Loucy (cell line): ENCODE measurements at regions not wholly inside any gene's neighbourhood (a gene's known extent, or its start where the extent isn't known, plus 50 kb on each side); places are given as distances from the start of the nearest gene placed in this dataset.
A peak's percentile ranks its signal among the peaks of the same experiment; 100 is the strongest.

ENCODE experiments used
- H2AFZ ChIP-seq: fragments of 200-600 bp; sonication (generic); 2 replicates; pipeline ENCODE4 v1.6.0; 2016; ENCODE audit warnings: antibody characterized with exemption, mild to moderate bottlenecking, low read length, moderate library complexity
- H3F3A ChIP-seq: fragments of 200-600 bp; 2 replicates; pipeline ENCODE4 v1.6.0; 2016; ENCODE audit warnings: antibody characterized with exemption, low read depth, mild to moderate bottlenecking
- H3K27me3 ChIP-seq: fragments of 200-600 bp; sonication (generic); 2 replicates; pipeline ENCODE4 v1.6.1; 2014; ENCODE audit warnings: low read length, mild to moderate bottlenecking; ENCODE audit not compliant: insufficient read depth, poor library complexity, severe bottlenecking
- H3K36me3 ChIP-seq: fragments of 200-600 bp; sonication (generic); 2 replicates; pipeline ENCODE4 v1.6.1; 2016; ENCODE audit warnings: low read length; ENCODE audit not compliant: insufficient read depth
- H3K4me1 ChIP-seq: fragments of 200-600 bp; sonication (generic); 2 replicates; pipeline ENCODE4 v1.5.1; 2014; ENCODE audit warnings: low read length, mild to moderate bottlenecking; ENCODE audit not compliant: insufficient read depth, poor library complexity, severe bottlenecking
- H3K4me2 ChIP-seq: fragments of 200-600 bp; sonication (generic); 2 replicates; pipeline ENCODE4 v1.6.0; 2014; ENCODE audit warnings: antibody characterized with exemption, low read length, low read depth, mild to moderate bottlenecking; ENCODE audit not compliant: poor library complexity, severe bottlenecking
- H3K4me3 ChIP-seq: fragments of 200-600 bp; sonication (generic); 2 replicates; pipeline ENCODE4 v1.5.1; 2014; ENCODE audit warnings: low read length, mild to moderate bottlenecking, mixed read lengths; ENCODE audit not compliant: poor library complexity, severe bottlenecking
- H3K79me2 ChIP-seq: fragments of 200-600 bp; sonication (generic); 2 replicates; pipeline ENCODE4 v1.6.1; 2014; ENCODE audit warnings: low read length; ENCODE audit not compliant: insufficient read depth
- H3K9ac ChIP-seq: fragments of 200-600 bp; sonication (generic); 2 replicates; pipeline ENCODE4 v1.6.0; 2014; ENCODE audit warnings: mild to moderate bottlenecking, low read depth, low read length, moderate library complexity; ENCODE audit not compliant: poor library complexity, severe bottlenecking
- H3K9me2 ChIP-seq: fragments of 200-600 bp; sonication (generic); replicated peaks from 2 replicates; pipeline ENCODE4 v1.6.1; 2016; ENCODE audit warnings: low read depth, low read length, mixed read lengths
- H3K9me3 ChIP-seq: fragments of 200-600 bp; sonication (generic); 2 replicates; pipeline ENCODE4 v1.6.1; 2014; ENCODE audit warnings: mild to moderate bottlenecking, antibody characterized with exemption, low read length, low read depth; ENCODE audit not compliant: insufficient read depth
- H4K20me1 ChIP-seq: fragments of 200-600 bp; sonication (generic); 2 replicates; pipeline ENCODE4 v1.6.0; 2014; ENCODE audit warnings: antibody characterized with exemption, low read length, mild to moderate bottlenecking; ENCODE audit not compliant: insufficient read depth, poor library complexity, severe bottlenecking
- CTCF ChIP-seq: fragments of 200-600 bp; sonication (generic); conservative IDR thresholded peaks from 2 replicates; pipeline ENCODE4 v1.5.1; 2014; ENCODE audit warnings: mild to moderate bottlenecking, antibody characterized with exemption, low read length
- EZH2phosphoT487 ChIP-seq: fragments of 200-600 bp; IDR thresholded peaks from 2 replicates; pipeline ENCODE4 v1.6.1; 2018; ENCODE audit warnings: antibody characterized with exemption, mild to moderate bottlenecking, moderate library complexity, borderline replicate concordance

- Histone ChIP-seq H3K36me3 (no peaks in the 10 kb centered on the region), H3K4me1 (no peaks in the 10 kb centered on the region), H2AFZ (no peak overlapping the region), H3K4me3 (no peak overlapping the region), H3K9me3 (no peaks in the 10 kb centered on the region), H3K9me2 (no peaks in the 10 kb centered on the region), H3K27me3 (no peaks in the 10 kb centered on the region), H3K79me2 (no peaks in the 10 kb centered on the region), H3F3A (no peaks in the 10 kb centered on the region), H3K9ac (no peak overlapping the region), H4K20me1 (no peaks in the 10 kb centered on the region), H3K4me2 (no peak overlapping the region)
- no peak for TF ChIP-seq EZH2phosphoT487
- TF ChIP-seq CTCF: no peak
These were observed 1049.2 kb downstream of the AACS start for GRCh38 chr12:126114441-126114840.

- Histone ChIP-seq H3F3A (no peaks in the 10 kb centered on the region), H3K4me2 (no peak overlapping the region), H4K20me1 (no peaks in the 10 kb centered on the region), H3K9me3 (no peaks in the 10 kb centered on the region; the same call in 1 of the 2 replicates), H2AFZ (no peak overlapping the region), H3K27me3 (no peaks in the 10 kb centered on the region), H3K4me3 (no peak overlapping the region), H3K79me2 (no peaks in the 10 kb centered on the region), H3K9ac (no peak overlapping the region), H3K36me3 (no peaks in the 10 kb centered on the region), H3K9me2 (no peaks in the 10 kb centered on the region), H3K4me1 (no peaks in the 10 kb centered on the region)
- TF ChIP-seq CTCF (no peak), EZH2phosphoT487 (no peak)
These were observed 1052.3 kb downstream of the AACS start for GRCh38 chr12:126117502-126117901.

- H3K27me3 ChIP-seq: no peaks in the 10 kb centered on the region
- TF ChIP-seq CTCF (peak; percentile 33; the same call in 1 of the 2 replicates), EZH2phosphoT487 (no peak)
- H2AFZ ChIP-seq: no peak overlapping the region
- H3K4me3 ChIP-seq: no peak overlapping the region
- H3K9me3 ChIP-seq: peaks cover 13% of the 10 kb centered on the region; the same call in 1 of the 2 replicates
- H3K9me2 ChIP-seq: no peaks in the 10 kb centered on the region
- H4K20me1 ChIP-seq: no peaks in the 10 kb centered on the region
- no peaks in the 10 kb centered on the region for H3K79me2 ChIP-seq
- no peaks in the 10 kb centered on the region for H3F3A ChIP-seq
- H3K4me1 ChIP-seq: no peaks in the 10 kb centered on the region
- no peak overlapping the region for H3K4me2 ChIP-seq
- no peaks in the 10 kb centered on the region for H3K36me3 ChIP-seq
- no peak overlapping the region for H3K9ac ChIP-seq
These were observed 1074.1 kb downstream of the AACS start for GRCh38 chr12:126139355-126139754.
